GM21723 (cell line): ENCODE measurements at regions not wholly inside any gene's neighbourhood (a gene's known extent, or its start where the extent isn't known, plus 50 kb on each side); places are given as distances from the start of the nearest gene placed in this dataset.

Source experiments
- ATAC-seq: cut with Tn5 transposase; IDR thresholded peaks from one replicate; pipeline ENCODE4 v1.9.1; 2021; ENCODE audit warnings: mild to moderate bottlenecking, moderate library complexity; ENCODE audit not compliant: unreplicated experiment

DNA sequence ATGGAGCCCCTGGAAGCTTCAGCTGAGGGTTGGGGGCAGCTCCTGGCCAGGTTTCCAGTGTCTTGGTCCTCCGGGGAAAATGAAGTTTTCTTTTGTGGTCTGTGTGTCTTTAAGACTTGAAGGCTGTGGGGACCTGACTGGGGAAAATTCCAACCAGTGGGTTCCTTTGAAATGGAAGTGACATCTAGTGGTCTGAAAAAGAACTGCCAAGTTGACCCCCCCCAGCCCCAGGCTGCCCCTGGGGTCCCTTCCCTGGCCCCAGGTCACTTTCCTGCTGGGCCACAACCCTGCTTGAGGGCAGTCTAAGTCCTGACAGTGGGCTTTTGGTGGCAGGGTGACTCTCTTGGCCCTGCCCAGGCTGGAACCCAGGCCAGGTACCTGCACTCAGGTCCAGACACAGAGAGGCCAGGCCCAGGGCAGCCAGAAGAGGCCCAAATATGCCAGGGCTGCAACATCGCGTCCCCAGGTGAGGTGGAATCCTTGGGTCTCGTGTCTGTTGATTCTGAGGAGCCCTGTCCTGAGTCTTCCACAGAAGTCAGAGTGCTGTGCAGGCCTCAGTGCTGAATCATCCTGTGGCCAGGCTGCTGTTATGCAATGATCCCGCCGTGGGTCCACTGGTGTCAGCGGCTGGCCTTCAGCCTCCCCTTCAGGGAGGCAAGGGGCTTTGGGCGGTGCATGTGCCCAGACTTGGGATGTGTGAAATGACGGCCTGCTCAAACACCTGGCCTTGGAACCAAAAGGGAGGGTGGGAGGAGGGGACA lies 68.4 kb downstream of the VEGFA start:
- no peak for ATAC-seq

DNA sequence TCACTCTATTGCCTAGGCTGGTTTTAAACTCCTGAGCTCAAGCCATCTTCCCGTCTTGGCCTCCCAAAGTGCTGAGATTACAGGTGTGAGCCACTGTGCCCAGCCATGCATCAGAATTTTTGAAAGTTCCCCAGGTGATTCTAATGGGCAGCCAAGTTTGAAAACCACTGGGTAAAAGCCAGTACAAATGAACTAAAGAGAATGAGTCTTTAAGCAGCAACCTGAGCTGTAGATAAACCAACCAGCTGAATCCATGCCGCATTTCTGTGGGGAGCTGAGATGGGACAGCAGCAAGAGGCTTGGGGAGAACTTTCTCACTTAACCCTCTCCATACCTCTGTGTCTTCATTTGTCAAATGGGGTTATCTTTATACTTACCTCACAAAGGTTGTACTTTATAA lies 67.5 kb downstream of the VEGFA start:
- no peak for ATAC-seq

DNA sequence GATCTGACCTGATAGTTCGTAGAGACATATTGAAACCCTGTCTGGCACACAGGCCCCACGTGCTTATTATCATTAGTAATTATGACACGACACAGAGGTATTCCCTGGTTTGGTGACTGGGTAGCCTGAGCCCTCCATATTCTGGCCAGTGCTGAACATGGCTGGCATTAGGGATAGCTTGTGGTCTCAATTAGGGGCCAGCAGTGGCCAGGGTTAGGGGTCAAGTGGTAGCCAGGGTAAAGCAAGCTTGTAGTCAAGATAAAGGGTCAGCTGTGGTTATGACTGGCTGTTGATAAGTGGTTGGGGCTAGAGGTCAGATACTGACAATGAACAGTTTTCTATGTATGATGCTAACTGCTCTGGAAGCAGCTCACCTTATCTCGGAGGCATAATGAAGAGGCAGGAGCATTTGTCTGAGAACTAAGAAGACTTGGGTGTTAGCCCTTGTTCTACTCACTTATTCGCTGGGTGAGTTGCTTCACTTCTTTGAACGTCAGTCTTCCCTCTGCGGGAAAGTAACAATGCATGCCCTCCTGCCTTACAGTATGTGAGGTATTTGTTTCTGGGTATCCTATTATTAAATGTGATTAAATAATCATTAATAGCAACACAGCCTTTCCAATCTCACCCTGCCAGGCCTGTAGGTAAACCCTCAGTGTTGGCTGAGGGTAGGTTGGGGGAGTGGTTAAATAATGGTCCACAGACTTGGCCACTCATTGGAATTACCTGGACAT lies 66.7 kb downstream of the VEGFA start:
- no peak for ATAC-seq
